ENCODE measurements at regions not wholly inside any gene's neighbourhood (a gene's known extent, or its start where the extent isn't known, plus 50 kb on each side); places are given as distances from the start of the nearest gene placed in this dataset.

DNA sequence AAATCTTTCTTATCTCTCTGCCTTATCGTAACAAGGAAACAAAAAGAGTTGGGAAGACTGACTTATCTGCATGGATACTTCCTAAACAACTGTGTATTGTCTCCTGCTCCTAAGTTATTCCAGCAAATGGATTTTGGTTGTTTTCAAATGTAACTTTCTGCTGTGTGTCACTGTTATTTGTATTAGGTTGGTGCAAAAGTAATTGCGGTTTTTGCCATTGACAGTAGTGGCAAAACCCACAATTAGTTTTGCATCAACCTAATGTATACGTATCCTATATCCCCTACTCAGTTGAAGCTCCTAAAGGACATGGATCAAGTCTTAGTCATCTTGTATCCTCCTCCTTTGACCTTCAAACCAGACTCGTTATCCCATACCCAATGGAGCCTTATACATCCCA lies 263.4 kb upstream of the GPR101 start:
- no peak for DNase-seq (ENCODE audit: extremely low read depth, low read depth)
- TF ChIP-seq, protein P1, sequence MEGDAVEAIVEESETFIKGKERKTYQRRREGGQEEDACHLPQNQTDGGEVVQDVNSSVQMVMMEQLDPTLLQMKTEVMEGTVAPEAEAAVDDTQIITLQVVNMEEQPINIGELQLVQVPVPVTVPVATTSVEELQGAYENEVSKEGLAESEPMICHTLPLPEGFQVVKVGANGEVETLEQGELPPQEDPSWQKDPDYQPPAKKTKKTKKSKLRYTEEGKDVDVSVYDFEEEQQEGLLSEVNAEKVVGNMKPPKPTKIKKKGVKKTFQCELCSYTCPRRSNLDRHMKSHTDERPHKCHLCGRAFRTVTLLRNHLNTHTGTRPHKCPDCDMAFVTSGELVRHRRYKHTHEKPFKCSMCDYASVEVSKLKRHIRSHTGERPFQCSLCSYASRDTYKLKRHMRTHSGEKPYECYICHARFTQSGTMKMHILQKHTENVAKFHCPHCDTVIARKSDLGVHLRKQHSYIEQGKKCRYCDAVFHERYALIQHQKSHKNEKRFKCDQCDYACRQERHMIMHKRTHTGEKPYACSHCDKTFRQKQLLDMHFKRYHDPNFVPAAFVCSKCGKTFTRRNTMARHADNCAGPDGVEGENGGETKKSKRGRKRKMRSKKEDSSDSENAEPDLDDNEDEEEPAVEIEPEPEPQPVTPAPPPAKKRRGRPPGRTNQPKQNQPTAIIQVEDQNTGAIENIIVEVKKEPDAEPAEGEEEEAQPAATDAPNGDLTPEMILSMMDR (IDR thresholded peaks at IDR 0.05; ENCODE audit: low read depth, low read length, missing control alignments) = no peak
- H3K4me3 ChIP-seq (replicated peaks; ENCODE audit: low read depth, low read length) = no peak overlapping the region

DNA sequence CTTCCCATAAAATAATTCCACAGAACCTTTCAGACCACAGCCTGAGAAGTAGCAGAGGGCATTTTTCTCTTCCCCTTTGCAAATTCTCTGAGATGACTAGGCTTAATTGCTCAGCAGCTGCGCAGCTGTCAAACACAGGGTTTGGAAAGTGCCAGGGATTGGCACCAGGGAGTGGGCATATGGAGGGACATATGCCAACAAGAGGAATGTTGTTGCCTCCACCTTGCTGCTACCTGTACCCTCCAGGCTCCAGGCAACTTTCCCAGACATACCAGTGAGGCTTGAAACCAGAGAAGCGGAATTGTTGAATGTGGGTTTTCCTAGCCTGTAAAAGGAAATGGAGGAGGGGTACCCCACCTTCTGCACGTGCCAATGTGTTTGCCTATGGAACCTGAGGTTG lies 256.2 kb upstream of the GPR101 start:
- TF ChIP-seq, protein P1 (IDR thresholded peaks at IDR 0.05; ENCODE audit: low read depth, low read length, missing control alignments) = no peak
- H3K4me3 ChIP-seq (replicated peaks; ENCODE audit: low read depth, low read length) = no peak overlapping the region
- no peak for DNase-seq (ENCODE audit: extremely low read depth, low read depth)

DNA sequence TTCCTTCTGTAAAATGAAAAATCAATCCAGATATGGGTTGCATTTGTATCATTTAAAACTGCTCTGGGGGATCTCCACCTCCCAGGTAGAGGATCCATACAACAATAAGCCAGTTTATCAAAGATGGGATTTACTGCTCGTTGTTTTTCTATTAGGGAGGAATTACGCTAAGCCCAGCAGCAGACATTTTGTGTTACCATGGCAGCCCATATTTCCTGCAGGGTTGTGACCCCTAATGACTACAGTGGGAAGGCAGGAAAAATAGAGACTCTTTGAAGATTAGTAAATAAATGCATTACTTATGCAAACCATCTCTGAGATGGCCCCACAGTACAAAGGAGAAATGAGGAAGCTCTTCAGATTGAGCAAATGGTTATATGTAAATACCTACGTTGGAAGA lies 253.4 kb upstream of the GPR101 start:
- H3K4me3 ChIP-seq (replicated peaks; ENCODE audit: low read depth, low read length) = no peak overlapping the region
- TF ChIP-seq, protein P1 (IDR thresholded peaks at IDR 0.05; ENCODE audit: low read depth, low read length, missing control alignments) = no peak
- no peak for DNase-seq (ENCODE audit: extremely low read depth, low read depth)

DNA sequence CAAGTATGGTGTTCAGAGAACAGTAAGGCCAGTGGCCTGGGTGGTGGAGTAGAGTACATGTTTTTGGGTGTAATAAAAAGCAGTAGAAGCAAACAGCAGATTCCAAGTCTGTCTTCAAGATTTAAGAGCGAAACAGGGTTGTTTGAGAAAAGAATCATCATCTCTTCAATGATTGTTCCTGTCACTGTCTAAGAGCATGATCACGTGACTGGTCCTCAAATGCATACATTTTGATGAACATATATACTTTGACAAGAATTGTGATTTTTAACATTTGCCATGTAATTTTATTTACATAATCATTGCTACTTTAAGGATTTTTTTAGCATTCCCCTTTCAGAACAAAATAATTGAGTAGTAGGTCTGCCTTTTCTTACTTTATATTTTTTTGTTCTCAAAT lies 252.6 kb upstream of the GPR101 start:
- H3K4me3 ChIP-seq (replicated peaks; ENCODE audit: low read depth, low read length) = no peak overlapping the region
- no peak for DNase-seq (ENCODE audit: extremely low read depth, low read depth)
- TF ChIP-seq, protein P1 (IDR thresholded peaks at IDR 0.05; ENCODE audit: low read depth, low read length, missing control alignments) = no peak

DNA sequence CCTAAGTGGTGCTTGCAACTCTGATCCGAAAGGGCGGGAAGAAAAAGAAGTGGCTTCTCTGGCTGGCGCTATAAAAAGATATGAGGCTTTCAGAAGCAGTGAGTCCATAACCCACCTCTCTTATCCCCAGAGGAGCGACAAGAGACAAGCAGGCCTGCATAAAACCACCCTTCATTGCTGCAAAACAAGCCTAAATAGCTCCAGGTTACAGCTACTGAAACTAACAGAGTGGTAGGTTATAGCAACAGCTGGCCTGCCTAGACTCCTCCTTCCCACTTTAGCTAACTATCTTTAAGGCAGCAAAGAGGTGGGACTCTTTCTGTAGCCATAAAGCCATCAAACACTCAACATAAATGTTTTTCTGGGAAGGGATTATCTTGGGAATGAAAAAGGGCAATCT lies 245.0 kb upstream of the GPR101 start:
- no peak overlapping the region for H3K4me3 ChIP-seq (replicated peaks; ENCODE audit: low read depth, low read length)
- DNase-seq (ENCODE audit: extremely low read depth, low read depth) = no peak
- TF ChIP-seq, protein P1 (IDR thresholded peaks at IDR 0.05; ENCODE audit: low read depth, low read length, missing control alignments) = no peak

DNA sequence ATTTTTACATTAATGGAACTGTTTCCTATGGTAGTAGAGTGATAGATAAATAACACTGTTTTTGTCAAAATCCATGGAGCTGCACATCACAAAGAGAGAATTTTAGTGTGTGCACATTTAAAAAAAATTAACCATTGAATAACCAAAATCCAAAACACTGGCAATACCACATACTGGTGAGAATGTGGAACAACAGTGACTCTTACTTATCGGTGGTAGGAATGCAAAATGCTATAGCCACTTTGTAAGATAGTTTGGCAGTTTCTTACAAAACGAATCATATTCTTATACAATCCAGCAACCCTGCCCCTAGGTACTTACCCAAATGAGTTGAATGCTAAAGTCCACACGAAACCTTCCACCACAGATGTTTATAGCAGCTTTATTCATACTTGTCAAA lies 229.6 kb upstream of the GPR101 start:
- TF ChIP-seq, protein P1 (IDR thresholded peaks at IDR 0.05; ENCODE audit: low read depth, low read length, missing control alignments) = no peak
- H3K4me3 ChIP-seq (replicated peaks; ENCODE audit: low read depth, low read length) = no peak overlapping the region
- no peak for DNase-seq (ENCODE audit: extremely low read depth, low read depth)

DNA sequence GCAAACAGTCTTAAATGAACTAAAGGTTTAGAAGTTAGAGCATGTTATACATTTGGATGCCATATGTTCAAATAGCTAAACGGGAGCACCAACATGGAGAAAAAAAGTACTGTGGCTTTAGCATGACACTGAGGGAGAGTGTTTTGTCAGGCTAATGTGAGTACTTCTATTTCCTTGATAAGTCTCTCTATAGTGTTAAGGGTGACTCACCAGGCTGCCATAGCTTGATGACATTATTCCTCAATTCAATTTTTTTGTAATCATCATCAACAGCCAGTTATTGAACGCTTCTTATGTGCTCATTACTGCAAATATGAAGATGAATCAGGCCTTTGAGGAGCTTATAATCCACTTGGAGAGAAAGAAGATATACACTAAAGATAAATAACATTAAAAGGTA lies 211.4 kb upstream of the GPR101 start:
- no peak overlapping the region for H3K4me3 ChIP-seq (replicated peaks; ENCODE audit: low read depth, low read length)
- no peak for DNase-seq (ENCODE audit: extremely low read depth, low read depth)
- TF ChIP-seq, protein P1 (IDR thresholded peaks at IDR 0.05; ENCODE audit: low read depth, low read length, missing control alignments) = no peak
